ENCODE measurements at regions not wholly inside any gene's neighbourhood (a gene's known extent, or its start where the extent isn't known, plus 50 kb on each side); places are given as distances from the start of the nearest gene placed in this dataset.
"Not testable (repeated sequence)": the region's sequence is repeated elsewhere in the genome, so short reads cannot be mapped to it uniquely, and the experiment has no call there.

DNA sequence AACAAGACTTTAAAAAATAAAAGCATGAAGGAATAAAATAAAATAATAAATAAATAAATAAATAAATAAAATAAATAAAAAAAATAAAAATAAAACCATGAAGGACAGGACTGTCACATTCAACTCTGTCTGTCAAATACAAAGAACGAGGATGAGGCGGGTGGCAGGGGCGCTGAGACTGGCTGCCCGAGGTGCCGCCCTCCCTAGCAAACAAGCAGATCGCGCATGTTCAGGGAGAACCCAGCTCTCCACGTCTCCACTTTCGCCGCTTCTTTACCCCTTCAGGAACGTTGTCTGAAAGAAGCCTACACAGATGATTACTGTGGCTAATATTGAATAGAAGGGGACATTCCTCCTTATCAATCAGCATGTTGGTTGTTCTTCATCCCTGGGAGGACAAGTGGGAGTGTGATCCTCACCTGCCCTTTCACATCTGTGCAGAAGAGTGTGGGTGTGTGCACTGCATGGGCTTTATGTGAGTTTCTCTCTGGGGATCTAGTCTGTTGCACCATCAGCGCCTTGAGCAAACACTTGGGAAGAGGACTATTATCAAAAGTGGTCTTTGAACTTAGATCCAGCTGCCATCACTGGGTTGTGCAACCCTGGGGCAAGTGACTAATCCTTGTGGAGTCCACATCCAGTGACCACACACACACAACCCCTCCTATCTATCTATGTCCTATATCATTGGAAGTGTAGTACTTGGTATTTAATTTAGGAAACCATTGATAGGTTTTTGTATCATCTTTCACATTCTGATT, 399.2 kb downstream of the IRX2 start:
- Histone ChIP-seq H3K4me3 (no peak overlapping the region), H3K27ac (replicated peaks) (no peak overlapping the region), H3K27me3 (ENCODE audit: low read depth) (peaks cover 12% of the 10 kb centered on the region), H3K4me1 (no peaks in the 10 kb centered on the region), H3K36me3 (no peaks in the 10 kb centered on the region), H3K9me3 (replicated peaks) (peaks cover 44% of the 10 kb centered on the region)
- TF ChIP-seq, protein P1, sequence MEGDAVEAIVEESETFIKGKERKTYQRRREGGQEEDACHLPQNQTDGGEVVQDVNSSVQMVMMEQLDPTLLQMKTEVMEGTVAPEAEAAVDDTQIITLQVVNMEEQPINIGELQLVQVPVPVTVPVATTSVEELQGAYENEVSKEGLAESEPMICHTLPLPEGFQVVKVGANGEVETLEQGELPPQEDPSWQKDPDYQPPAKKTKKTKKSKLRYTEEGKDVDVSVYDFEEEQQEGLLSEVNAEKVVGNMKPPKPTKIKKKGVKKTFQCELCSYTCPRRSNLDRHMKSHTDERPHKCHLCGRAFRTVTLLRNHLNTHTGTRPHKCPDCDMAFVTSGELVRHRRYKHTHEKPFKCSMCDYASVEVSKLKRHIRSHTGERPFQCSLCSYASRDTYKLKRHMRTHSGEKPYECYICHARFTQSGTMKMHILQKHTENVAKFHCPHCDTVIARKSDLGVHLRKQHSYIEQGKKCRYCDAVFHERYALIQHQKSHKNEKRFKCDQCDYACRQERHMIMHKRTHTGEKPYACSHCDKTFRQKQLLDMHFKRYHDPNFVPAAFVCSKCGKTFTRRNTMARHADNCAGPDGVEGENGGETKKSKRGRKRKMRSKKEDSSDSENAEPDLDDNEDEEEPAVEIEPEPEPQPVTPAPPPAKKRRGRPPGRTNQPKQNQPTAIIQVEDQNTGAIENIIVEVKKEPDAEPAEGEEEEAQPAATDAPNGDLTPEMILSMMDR (IDR thresholded peaks at IDR 0.05; ENCODE audit: borderline replicate concordance): no peak
- no peak for DNase-seq
- intact Hi-C loops (cut with micrococcal nuclease): no loop called here

DNA sequence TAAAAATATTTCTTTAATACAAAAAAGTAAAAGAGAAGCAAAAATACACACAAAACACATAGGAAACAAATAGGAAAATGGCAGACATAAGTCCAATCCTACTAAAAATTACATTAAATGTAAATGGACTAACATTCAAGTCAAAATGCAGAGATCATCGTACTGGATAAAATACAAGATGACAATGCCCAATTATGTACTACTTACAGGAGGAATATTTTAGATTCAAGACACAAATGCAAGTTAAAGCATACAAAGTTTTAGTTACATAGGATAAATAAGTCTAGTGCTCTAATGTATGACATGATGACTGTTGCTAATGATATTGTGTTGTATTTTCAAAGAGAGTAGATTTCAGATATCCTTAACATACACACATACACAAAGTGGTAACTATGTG, 401.7 kb downstream of the IRX2 start:
- H3K36me3 ChIP-seq; H3K27ac ChIP-seq (replicated peaks); intact Hi-C loops (cut with micrococcal nuclease); H3K4me1 ChIP-seq; DNase-seq; H3K4me3 ChIP-seq: not testable (repeated sequence)
- Histone ChIP-seq H3K9me3 (replicated peaks) (peaks cover 51% of the 10 kb centered on the region), H3K27me3 (ENCODE audit: low read depth) (peaks cover 34% of the 10 kb centered on the region)

DNA sequence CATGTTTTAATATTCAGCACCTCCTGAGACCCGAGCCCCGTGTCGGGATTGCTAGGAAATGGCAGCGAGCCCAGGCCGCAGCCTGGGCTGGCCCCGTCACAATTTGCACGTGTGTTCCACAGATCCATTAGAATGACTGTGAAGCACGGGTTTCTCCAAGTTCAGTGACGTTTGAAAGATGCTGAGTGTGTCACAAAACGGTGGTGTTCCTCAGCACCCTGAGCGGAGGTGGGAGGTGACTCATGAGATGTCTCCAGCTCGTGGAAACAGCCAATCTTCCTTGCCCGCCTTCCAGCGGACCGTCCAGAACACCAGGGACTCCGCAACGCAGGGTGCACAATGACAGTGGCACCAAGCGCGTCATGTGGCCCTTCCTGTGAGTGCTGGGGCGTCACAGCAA, 412.8 kb downstream of the IRX2 start:
- no peak overlapping the region for H3K27ac ChIP-seq (replicated peaks)
- H3K4me3 ChIP-seq: no peak overlapping the region
- no peaks in the 10 kb centered on the region for H3K4me1 ChIP-seq
- TF ChIP-seq, protein P1 (IDR thresholded peaks at IDR 0.05; ENCODE audit: borderline replicate concordance): no peak
- intact Hi-C loops (cut with micrococcal nuclease): no loop called here
- H3K36me3 ChIP-seq: no peaks in the 10 kb centered on the region
- DNase-seq: no peak
- peaks cover 12% of the 10 kb centered on the region for H3K27me3 ChIP-seq (ENCODE audit: low read depth)
- H3K9me3 ChIP-seq (replicated peaks): no peaks in the 10 kb centered on the region

DNA sequence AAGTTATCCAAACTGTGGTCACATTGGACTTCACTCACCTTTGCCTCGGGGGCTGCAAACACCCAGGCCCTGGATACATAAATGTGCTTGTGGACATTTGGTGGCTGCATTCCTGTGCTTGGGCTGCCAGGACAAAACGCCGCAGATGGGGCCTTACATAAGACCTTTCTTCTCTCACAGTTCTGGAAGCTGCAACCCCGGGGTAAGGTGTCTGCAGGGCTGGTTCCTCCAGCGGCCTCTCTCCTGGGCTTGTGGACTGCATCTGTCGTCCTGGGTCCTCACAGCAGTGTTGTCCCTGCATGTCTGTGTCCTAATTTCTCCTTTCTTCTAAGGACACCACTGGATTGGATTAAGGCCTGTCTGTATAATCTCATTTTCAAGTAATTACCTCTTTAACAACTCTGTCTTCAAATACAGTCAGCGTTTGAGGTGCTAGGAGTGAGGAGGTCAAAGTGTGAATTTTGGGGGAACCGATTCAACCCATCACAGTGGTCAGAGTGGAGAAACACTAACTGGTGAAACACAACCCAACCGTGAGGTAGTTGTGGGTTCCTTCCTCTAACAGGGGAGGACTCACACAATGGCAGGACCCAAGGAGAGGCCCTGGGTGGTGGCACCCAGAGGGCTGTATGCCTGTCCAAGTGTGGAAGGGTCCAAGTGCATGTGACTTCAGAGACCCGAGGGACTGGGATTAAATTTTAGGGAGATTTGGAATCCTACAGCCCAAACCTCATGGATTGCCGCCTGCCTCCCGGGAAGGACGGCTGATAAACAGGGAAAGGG, 415.6 kb downstream of the IRX2 start:
- Histone ChIP-seq H3K27me3 (ENCODE audit: low read depth) (peaks cover 6% of the 10 kb centered on the region), H3K9me3 (replicated peaks) (no peaks in the 10 kb centered on the region), H3K4me3 (no peak overlapping the region), H3K36me3 (no peaks in the 10 kb centered on the region), H3K4me1 (no peaks in the 10 kb centered on the region), H3K27ac (replicated peaks) (no peak overlapping the region)
- intact Hi-C loops (cut with micrococcal nuclease): no loop called here
- TF ChIP-seq, protein P1 (IDR thresholded peaks at IDR 0.05; ENCODE audit: borderline replicate concordance): no peak
- no peak for DNase-seq

DNA sequence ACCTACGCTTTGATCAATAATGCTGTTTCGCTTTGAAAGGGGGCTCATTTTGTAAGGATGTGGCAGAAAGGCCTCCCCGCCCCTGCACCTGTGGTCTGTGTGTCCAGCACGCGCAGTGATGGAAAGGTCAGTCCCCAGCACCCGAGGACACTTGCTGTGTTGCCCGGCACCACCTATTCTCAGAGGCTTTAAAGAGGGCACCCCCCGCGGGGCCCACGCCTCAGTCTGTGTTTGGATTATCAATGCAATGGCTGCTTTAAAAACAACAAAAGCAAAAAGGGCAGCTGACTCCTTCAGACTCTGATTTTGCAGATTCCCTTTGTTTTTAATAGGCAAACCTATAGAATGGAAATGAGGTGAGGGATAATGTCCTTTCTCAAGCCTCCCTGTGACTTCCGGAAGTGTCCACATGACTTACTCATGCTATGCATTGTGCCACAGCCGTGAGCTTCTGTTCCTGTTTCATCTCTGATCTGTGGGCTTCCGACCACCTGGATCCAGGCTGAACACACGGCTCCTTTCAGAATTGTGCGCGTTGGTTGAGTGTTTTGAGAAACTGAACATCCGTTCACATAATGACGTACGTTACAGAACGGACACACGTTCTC, 416.2 kb downstream of the IRX2 start:
- Histone ChIP-seq H3K27me3 (ENCODE audit: low read depth) (peaks cover 12% of the 10 kb centered on the region), H3K4me1 (no peaks in the 10 kb centered on the region), H3K36me3 (no peaks in the 10 kb centered on the region), H3K27ac (replicated peaks) (no peak overlapping the region), H3K9me3 (replicated peaks) (no peaks in the 10 kb centered on the region), H3K4me3 (no peak overlapping the region)
- no peak for DNase-seq
- TF ChIP-seq, protein P1 (IDR thresholded peaks at IDR 0.05; ENCODE audit: borderline replicate concordance): no peak
- intact Hi-C loops (cut with micrococcal nuclease): no loop called here

All from left ventricle myocardium inferior (tissue), 1 donor.